ENCODE measurements at regions not wholly inside any gene's neighbourhood (a gene's known extent, or its start where the extent isn't known, plus 50 kb on each side); places are given as distances from the start of the nearest gene placed in this dataset.
"Not testable (repeated sequence)": the region's sequence is repeated elsewhere in the genome, so short reads cannot be mapped to it uniquely, and the experiment has no call there.

DNA sequence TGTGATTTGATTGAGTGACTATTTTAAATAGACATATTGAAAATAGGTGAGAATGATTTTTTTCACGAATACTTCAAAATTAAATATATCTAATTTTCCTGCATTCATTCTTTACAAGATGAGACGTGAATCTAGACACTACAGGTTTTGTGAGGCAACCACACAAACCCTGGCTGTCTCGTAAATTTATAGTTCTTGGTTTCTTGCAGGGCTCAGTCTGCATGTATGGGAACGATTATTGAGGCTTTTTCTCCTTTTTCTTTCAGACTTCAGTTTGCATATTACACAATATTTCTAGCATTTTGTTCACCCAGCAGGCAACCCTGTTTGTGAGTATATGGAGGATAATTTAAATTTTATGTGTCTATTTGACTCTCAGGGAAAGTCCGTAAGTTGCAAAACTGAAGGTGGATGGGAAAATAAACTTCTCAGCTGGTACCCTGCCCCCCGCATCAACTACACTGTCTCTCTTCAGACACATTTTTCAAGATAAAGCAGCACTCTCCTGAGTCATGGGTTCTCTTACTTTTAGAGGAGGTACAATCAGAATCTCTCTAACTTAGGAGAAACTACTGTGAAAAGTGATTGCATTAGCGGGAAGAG, 1349.3 kb downstream of the GRIK2 start:
- no peak for DNase-seq (ENCODE audit: extremely low read depth, low read depth, low spot score)

DNA sequence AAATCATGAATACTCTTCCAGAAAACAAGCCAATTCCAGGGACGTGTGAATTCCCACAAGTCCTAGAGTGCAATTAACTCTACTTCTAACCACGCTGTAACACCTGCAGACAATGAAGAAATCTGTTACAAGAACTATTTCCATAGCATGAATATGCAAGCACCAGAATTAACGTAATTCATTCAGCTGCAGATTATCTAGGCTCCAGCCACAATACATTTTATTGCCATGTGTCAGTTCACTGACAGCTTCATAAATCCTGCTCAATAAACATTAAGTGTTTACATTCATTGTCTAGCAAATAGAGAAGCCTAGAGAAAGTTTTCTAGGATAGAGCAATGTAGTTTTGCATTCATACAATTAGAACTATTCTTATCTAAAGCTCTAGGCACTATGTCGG, 1348.5 kb downstream of the GRIK2 start:
- DNase-seq (ENCODE audit: extremely low read depth, low read depth, low spot score) = no peak

DNA sequence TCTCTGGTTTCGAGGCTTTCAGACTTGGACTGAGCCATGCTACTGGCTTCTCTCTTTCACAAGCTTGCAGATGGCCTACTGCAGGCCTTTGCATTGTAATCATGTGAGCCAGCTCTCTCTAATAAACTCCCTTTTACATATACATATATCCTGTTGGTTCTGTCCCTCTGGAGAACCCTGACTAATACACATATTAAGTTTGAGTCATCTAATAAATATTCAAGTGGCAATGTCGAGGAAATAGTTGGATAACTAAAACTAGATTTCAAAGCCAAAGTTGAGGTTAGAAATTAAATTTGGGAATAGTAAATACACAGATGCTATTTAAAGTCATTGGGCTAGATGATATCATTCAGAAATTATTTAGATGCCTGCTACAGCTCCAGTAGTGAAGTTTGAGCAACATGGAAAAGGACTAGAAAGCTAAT, 1343.4 kb downstream of the GRIK2 start:
- no peak for DNase-seq (ENCODE audit: extremely low read depth, low read depth, low spot score)

GRCh38 chr6:102732898-102733297, 1339.4 kb downstream of the GRIK2 start:
- DNase-seq (ENCODE audit: extremely low read depth, low read depth, low spot score) = no peak

DNA sequence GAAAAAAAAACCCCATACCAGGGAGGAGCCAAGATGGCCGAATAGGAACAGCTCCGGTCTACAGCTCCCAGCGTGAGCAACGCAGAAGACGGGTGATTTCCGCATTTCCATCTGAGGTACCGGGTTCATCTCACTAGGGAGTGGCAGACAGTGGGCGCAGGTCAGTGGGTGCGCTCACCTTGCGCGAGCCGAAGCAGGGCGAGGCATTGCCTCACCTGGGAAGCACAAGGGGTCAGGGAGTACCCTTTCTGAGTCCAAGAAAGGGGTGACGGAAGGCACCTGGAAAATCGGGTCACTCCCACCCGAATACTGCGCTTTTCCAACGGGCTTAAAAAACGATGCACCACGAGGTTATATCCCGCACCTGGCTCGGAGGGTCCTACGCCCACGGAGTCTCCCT, 1328.6 kb downstream of the GRIK2 start:
- DNase-seq (ENCODE audit: extremely low read depth, low read depth, low spot score) = not testable (repeated sequence)

- DNase-seq (ENCODE audit: extremely low read depth, low read depth, low spot score) = no peak
Measured at GRCh38 chr6:102717737-102718456, 1324.4 kb downstream of the GRIK2 start.

DNA sequence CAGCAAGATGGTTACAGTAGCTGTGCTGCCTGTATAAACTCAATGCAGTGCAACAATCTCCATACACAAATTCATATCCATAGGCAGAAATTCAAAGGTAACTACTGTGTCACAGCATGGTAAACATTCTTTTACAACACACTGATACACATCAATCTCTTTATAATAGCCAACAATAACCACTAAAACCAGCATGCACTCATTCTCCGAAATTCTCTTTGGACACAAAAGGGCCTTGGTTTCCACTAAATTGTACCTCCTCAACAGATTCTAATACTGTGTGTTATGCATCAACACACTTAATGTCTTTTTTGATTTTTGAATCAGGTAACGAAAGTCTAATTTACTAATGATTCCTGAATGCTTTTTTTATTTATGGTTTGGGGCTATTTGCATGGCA, 1323.7 kb downstream of the GRIK2 start:
- DNase-seq (ENCODE audit: extremely low read depth, low read depth, low spot score) = no peak

DNA sequence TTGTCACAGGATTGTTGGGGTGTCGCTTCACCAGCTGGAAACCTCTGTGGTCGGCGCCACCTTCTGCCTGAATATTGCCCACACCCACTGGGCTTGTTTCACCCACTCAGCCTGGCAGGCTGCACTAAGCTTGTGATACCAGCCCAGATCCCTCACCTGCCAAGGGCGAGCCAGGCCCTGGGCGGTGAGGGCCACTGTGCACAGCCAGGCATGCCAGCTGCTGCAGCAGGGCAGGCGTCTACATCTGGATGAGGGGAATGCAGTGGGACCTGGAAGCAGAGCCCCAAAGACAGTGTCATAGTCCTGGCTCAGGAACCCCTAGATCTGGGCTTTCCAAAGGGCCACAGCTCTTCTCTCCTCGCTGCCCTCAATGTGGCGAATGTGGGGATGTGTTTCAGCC, 1307.5 kb downstream of the GRIK2 start:
- no peak for DNase-seq (ENCODE audit: extremely low read depth, low read depth, low spot score)

DNA sequence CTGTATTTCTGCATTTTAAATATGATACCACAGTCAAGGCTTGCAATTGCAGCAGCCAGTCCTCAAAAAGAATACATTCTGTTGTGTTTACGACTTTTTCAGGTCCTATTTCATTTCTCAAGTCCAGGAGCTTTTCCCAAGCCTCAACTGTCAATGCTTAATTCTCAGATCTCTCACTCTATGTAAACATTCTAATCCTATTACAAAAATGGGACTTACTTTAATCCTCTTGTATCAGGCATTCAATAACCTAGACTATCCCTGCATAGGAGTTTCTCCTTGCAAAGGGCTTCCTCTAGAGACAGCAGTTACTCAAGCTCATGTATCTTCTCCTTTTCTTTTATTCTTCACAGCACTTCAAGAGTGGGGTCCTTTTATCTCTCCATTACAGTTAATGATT, 1293.0 kb downstream of the GRIK2 start:
- no peak for DNase-seq (ENCODE audit: extremely low read depth, low read depth, low spot score)

DNA sequence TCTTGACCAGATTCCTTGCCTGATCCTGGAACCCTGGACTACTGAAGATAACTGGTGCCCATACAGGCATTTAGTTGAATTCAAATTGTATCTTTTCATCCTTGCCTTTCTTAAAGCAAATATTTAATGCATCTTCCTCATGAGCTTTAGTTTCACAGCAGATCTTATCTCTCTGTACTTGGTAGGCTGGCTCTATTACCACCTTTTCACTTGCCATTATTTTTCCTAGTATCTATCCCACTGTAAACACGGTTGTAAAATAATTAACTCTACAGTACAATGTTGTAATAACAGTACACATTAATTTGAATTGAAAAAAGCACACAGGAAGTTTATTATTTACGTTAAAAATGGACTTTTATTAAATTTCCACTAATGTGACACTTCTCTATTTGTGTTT, 1286.9 kb downstream of the GRIK2 start:
- DNase-seq (ENCODE audit: extremely low read depth, low read depth, low spot score) = no peak

GRCh38 chr6:102679865-102680264, 1286.4 kb downstream of the GRIK2 start:
- no peak for DNase-seq (ENCODE audit: extremely low read depth, low read depth, low spot score)

GRCh38 chr6:102677225-102677624, 1283.7 kb downstream of the GRIK2 start:
- no peak for DNase-seq (ENCODE audit: extremely low read depth, low read depth, low spot score)

GRCh38 chr6:102670735-102671134, 1277.2 kb downstream of the GRIK2 start:
- DNase-seq (ENCODE audit: extremely low read depth, low read depth, low spot score) = no peak

GRCh38 chr6:102662851-102663250, 1269.3 kb downstream of the GRIK2 start:
- DNase-seq (ENCODE audit: extremely low read depth, low read depth, low spot score) = no peak

DNA sequence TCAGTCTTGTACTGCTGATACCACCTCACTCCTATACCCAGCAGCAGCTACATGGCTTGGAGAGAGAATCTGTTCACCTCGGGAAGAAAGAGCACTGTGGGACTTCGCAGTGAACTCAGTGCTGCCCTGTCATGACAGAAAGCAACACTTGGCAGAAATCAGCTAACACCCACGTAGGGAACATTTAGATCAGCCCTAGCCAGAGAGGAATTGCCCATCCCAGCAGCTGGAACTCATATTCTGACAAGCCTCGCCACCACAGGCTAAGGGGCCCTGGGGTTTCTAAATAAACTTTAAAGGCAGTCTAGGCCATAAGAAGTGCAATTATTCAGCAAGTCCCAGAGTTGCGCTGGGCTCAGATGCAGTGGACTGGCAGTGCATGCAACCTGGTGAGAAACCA, 1266.8 kb downstream of the GRIK2 start:
- DNase-seq (ENCODE audit: extremely low read depth, low read depth, low spot score) = no peak

DNA sequence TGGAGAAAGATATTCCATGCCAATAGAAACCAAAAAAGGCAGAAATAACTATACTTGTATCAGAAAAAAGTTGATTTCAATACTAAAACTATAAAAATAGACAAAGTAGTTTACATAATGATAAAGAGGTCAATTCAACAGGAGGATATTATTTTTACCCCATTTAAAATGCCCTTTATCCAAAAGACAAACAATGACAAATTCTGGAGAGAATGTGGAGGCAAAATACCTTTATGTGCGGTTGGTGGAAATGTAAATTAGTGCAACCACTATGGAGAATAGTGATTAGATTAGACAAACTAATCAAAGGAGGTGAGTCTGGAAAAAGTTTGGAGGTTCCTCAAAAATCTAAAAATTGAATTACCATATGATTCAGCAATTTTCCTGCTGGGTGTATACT, 1262.3 kb downstream of the GRIK2 start:
- no peak for DNase-seq (ENCODE audit: extremely low read depth, low read depth, low spot score)

GRCh38 chr6:102641426-102641825, 1247.9 kb downstream of the GRIK2 start:
- no peak for DNase-seq (ENCODE audit: extremely low read depth, low read depth, low spot score)

- DNase-seq (ENCODE audit: extremely low read depth, low read depth, low spot score) = no peak
Measured at GRCh38 chr6:102631921-102632320, 1238.4 kb downstream of the GRIK2 start.

DNA sequence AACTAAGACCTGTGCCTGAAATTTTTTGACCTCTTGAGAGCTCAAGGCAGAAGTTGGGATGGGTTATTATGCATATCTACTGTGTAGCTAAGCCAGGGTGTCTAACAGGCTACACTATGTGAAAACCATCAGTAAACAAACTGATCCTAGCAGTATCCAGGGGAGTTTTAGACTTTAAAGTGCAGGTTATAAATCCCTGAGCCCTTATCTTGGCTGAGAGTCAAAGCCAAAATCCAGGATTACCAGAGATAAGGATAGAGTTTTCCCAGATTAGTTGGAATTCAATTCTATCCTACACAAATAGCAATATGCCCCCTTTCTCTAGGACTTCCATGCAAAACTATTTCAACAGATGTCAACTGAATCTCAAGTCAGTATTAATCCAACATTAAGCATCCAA, 1229.7 kb downstream of the GRIK2 start:
- DNase-seq (ENCODE audit: extremely low read depth, low read depth, low spot score) = no peak

- no peak for DNase-seq (ENCODE audit: extremely low read depth, low read depth, low spot score)
Measured at GRCh38 chr6:102619585-102619984, 1226.1 kb downstream of the GRIK2 start.

DNA sequence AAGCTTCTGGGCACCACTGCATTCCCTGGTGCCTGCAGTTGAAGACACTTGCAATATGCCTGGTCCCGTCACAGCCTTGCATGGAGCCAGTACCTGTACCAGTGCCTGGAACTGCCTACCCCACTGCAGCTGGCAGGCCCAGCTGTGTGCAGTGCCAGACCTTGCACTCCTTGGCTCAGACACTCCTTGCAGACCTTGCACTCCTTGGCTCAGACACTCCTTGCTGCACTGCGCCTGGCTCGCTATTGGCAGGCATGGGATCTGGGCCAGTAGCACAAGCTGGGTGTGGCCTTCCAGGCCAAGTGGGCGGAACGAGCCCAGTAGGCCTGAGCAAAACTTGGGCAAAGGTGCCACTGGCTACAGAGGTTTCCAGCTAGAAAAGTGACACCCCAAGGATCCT, 1189.1 kb downstream of the GRIK2 start:
- no peak for DNase-seq (ENCODE audit: extremely low read depth, low read depth, low spot score)

DNA sequence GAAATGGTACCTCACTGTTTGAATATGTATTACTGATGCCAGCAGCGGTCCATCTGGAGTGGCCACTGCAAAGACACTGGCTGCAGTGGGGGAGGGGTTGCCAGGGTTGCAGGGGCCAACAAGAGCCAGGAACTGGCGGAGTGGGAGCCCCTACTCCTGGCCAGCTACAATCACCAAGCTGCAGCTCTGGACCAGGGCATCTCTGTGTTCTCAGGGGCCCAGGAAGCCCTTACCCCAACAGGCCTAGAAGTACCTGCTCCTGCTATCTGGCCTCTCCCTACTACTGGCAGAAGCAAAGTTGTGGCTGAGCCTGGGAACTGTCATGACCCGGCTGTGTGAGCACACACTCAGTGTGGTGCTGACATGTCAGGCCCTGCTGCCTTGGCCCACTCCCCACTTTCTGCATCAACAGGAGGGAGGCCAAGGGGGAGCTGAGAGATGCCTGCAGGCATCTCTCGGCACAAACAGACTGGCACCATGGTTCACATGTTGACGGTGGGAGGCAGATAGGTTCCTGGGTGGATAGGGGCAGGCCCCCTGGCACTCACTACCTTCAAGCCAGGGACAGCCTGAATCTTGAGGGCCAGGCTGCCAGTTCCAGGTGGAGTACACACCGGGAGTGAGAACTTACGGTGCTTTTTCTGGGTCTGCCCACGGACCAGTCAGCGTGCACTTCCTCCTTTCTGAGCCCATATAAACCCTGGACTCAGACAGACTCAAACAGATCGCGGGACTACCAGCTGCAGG, 1188.0 kb downstream of the GRIK2 start:
- no peak for DNase-seq (ENCODE audit: extremely low read depth, low read depth, low spot score)
